HCT116 (cell line): ENCODE measurements at regions not wholly inside any gene's neighbourhood (a gene's known extent, or its start where the extent isn't known, plus 50 kb on each side); places are given as distances from the start of the nearest gene placed in this dataset.

Source experiments
- ATAC-seq: fragments of 200-7000 bp; cut with Tn5 transposase; 2 replicates; pipeline ENCODE4 v1.9.1; 2020; ENCODE audit warnings: mild to moderate bottlenecking, moderate library complexity
- BruUV-seq: library from RNA; stranded (reverse); fragments of 400-500 nt; replicated peaks from 2 replicates; lab custom pipeline; 2021; lab: Mats Ljungman, UMichigan
- CTCF ChIA-PET: fragments of 300-600 bp; sonication (Branson Sonifier 250); formaldehyde crosslinking; loops from one replicate; lab custom pipeline; 2021; ENCODE audit warnings: antibody characterized with exemption; lab: Charles Lee
- POLR2A ChIA-PET: fragments of 300-600, 350-600 bp; sonication (Branson Sonifier 250); formaldehyde crosslinking; loops from one replicate; lab custom pipeline; 2021; ENCODE audit warnings: antibody characterized with exemption; lab: Charles Lee
- RAD21 ChIA-PET, 2 experiments: fragments of 300-600 bp; sonication (Branson Sonifier 250); formaldehyde crosslinking; loops; one replicate each; lab custom pipeline; 2023; ENCODE audit warnings: low total read pairs in 2 of 2; ENCODE audit not compliant: uncharacterized antibody in 2 of 2, unreplicated experiment in 2 of 2, low non-redundant PET in 1 of 2; lab: Charles Lee
- DNase-seq: peaks from one replicate; pipeline ENCODE4 v3.0.0-alpha.2; 2010; ENCODE audit warnings: low read depth, low spot score
- H2AFZ ChIP-seq: fragments of 200-600 bp; shearing (Covaris generic), sonication (generic); 2 replicates; pipeline ENCODE4 v1.6.1; 2017; ENCODE audit warnings: low read depth, mixed run types, mixed read lengths, antibody characterized with exemption, low read length; ENCODE audit not compliant: poor library complexity, severe bottlenecking
- H3K27ac ChIP-seq: 2 replicates; pipeline ENCODE4 v1.5.1; 2012; ENCODE audit warnings: low read depth, low read length
- H3K27me3 ChIP-seq: fragments of 200-600 bp; sonication (generic); 2 replicates; pipeline ENCODE4 v1.6.1; 2016; ENCODE audit warnings: mixed run types, low read length, mixed read lengths; ENCODE audit not compliant: insufficient read depth
- H3K36me3 ChIP-seq, 2 experiments: fragments of 200-500 bp in 1 of 2; fragments of 200-600 bp in 1 of 2; sonication (Bioruptor generic) in 1 of 2; sonication (generic) in 1 of 2; 2 replicates each; pipeline versions ENCODE4 v1.5.1 to v1.6.1; 2014 to 2016; ENCODE audit warnings: low read length in 2 of 2, inconsistent platforms in 1 of 2, mixed read lengths in 1 of 2, mixed run types in 1 of 2; ENCODE audit not compliant: insufficient read depth in 2 of 2, control insufficient read depth in 1 of 2
- H3K4me1 ChIP-seq, 2 experiments: fragments of 200-600 bp in 1 of 2; sonication (generic) in 1 of 2; 2 replicates each; pipeline versions ENCODE4 v1.5.1 to v1.6.1; 2012 to 2017; ENCODE audit warnings: low read length in 2 of 2, inconsistent platforms in 1 of 2, mild to moderate bottlenecking in 1 of 2, mixed read lengths in 1 of 2, mixed run types in 1 of 2, moderate library complexity in 1 of 2; ENCODE audit not compliant: insufficient read depth in 2 of 2, control insufficient read depth in 1 of 2
- H3K4me2 ChIP-seq: fragments of 200-600 bp; sonication (generic); 2 replicates; pipeline ENCODE4 v1.6.1; 2017; ENCODE audit warnings: mixed run types, low read length, mixed read lengths
- H3K4me3 ChIP-seq, 2 experiments: fragments of 200-600 bp in 1 of 2; sonication (generic) in 1 of 2; replicated peaks in 1 of 2; 2 replicates each; pipeline ENCODE4 v1.5.1; 2011 to 2016; ENCODE audit warnings: low read length in 2 of 2, control low read depth in 1 of 2, low read depth in 1 of 2, mild to moderate bottlenecking in 1 of 2, mixed read lengths in 1 of 2, mixed run types in 1 of 2
- H3K79me2 ChIP-seq: fragments of 200-600 bp; sonication (generic); 2 replicates; pipeline ENCODE4 v1.6.1; 2017; ENCODE audit warnings: mild to moderate bottlenecking, mixed run types, low read length, moderate library complexity, mixed read lengths; ENCODE audit not compliant: insufficient read depth
- H3K9ac ChIP-seq: fragments of 200-600 bp; sonication (generic); 2 replicates; pipeline ENCODE4 v1.6.1; 2016; ENCODE audit warnings: low read length, mixed read lengths
- H3K9me2 ChIP-seq: fragments of 200-600 bp; sonication (generic), shearing (Covaris generic); 2 replicates; pipeline ENCODE4 v1.6.1; 2017; ENCODE audit warnings: mixed run types, mild to moderate bottlenecking, moderate library complexity; ENCODE audit not compliant: insufficient read depth
- H3K9me3 ChIP-seq, 2 experiments: fragments of 200-500 bp in 1 of 2; fragments of 200-600 bp in 1 of 2; sonication (Bioruptor generic) in 1 of 2; sonication (generic) in 1 of 2; 2 replicates each; pipeline ENCODE4 v1.6.1; 2014 to 2017; ENCODE audit warnings: low read length in 2 of 2, mixed read lengths in 2 of 2, inconsistent platforms in 1 of 2, low read depth in 1 of 2, mild to moderate bottlenecking in 1 of 2, mixed run types in 1 of 2, moderate library complexity in 1 of 2; ENCODE audit not compliant: control insufficient read depth in 1 of 2, insufficient read depth in 1 of 2
- H4K20me1 ChIP-seq: fragments of 200-600 bp; sonication (generic), shearing (Covaris generic); 2 replicates; pipeline ENCODE4 v1.6.1; 2017; ENCODE audit warnings: mixed run types, mild to moderate bottlenecking, moderate library complexity; ENCODE audit not compliant: insufficient read depth
- ATF3 ChIP-seq: IDR thresholded peaks from 2 replicates; pipeline ENCODE4 v1.6.1; 2012
- CBX3 ChIP-seq: IDR thresholded peaks from 2 replicates; pipeline ENCODE4 v1.6.1; 2012; ENCODE audit warnings: low read depth
- CEBPB ChIP-seq: IDR thresholded peaks from 2 replicates; pipeline ENCODE4 v1.6.1; 2012; ENCODE audit warnings: low read depth
- EGR1 ChIP-seq: IDR thresholded peaks from 2 replicates; pipeline ENCODE4 v1.6.1; 2012; ENCODE audit warnings: low read depth
- ELF1 ChIP-seq: IDR thresholded peaks from 2 replicates; pipeline ENCODE4 v1.6.1; 2012; ENCODE audit warnings: low read depth, borderline replicate concordance
- EZH2 ChIP-seq: fragments of 200-600 bp; sonication (generic); IDR thresholded peaks from 2 replicates; pipeline ENCODE4 v1.6.1; 2017; ENCODE audit warnings: antibody characterized with exemption, mixed run types
- EZH2phosphoT487 ChIP-seq: fragments of 200-600 bp; IDR thresholded peaks from 2 replicates; pipeline ENCODE4 v1.6.1; 2018; ENCODE audit warnings: antibody characterized with exemption, borderline replicate concordance
- FOSL1 ChIP-seq: IDR thresholded peaks from 2 replicates; pipeline ENCODE4 v1.6.1; 2012; ENCODE audit warnings: low read depth
- POLR2AphosphoS5 ChIP-seq: IDR thresholded peaks from 2 replicates; pipeline ENCODE4 v1.6.1; 2011; ENCODE audit warnings: mild to moderate bottlenecking, low read depth, low read length, moderate library complexity
- RAD21 ChIP-seq: IDR thresholded peaks from 2 replicates; pipeline ENCODE4 v1.6.1; 2012; ENCODE audit warnings: low read depth, mild to moderate bottlenecking
- SIN3A ChIP-seq: IDR thresholded peaks from 2 replicates; pipeline ENCODE4 v1.6.1; 2012; ENCODE audit warnings: low read depth
- SP1 ChIP-seq: IDR thresholded peaks from 2 replicates; pipeline ENCODE4 v1.6.1; 2012; ENCODE audit warnings: low read depth
- TCF7L2 ChIP-seq: IDR thresholded peaks from 2 replicates; pipeline ENCODE4 v1.7.0; 2011; ENCODE audit warnings: borderline replicate concordance, inconsistent platforms; ENCODE audit not compliant: insufficient read depth, insufficient read length; ENCODE audit errors: extremely low read depth
- YY1 ChIP-seq: IDR thresholded peaks from 2 replicates; pipeline ENCODE4 v1.6.1; 2011; ENCODE audit warnings: low read length, low read depth, moderate library complexity, mild to moderate bottlenecking; ENCODE audit not compliant: insufficient replicate concordance; ENCODE audit errors: extremely low read depth
- ZBTB33 ChIP-seq: IDR thresholded peaks from 2 replicates; pipeline ENCODE4 v1.6.1; 2011; ENCODE audit warnings: mild to moderate bottlenecking, low read length, moderate library complexity; ENCODE audit not compliant: insufficient replicate concordance; ENCODE audit errors: extremely low read depth
- ZFX ChIP-seq: fragments of 450-650 bp; IDR thresholded peaks from 2 replicates; pipeline ENCODE4 v1.6.1; 2017
- ZNF274 ChIP-seq: fragments of 200-500 bp; sonication (Bioruptor generic); IDR thresholded peaks from 2 replicates; pipeline ENCODE4 v1.6.1; 2014; ENCODE audit warnings: mild to moderate bottlenecking, low read depth, low read length, inconsistent platforms
- intact Hi-C: fragments of 100-400 bp; cut with micrococcal nuclease; formaldehyde crosslinking; loops from 2 replicates; pipeline ENCODE4 v1.10.0; 2022
- TF ChIP-seq, protein P1 (sequence below), 3 experiments: fragments of 200-600 bp in 1 of 3; sonication (generic) in 1 of 3; IDR thresholded peaks in 2 of 3; conservative IDR thresholded peaks in 1 of 3; 2 replicates each; pipeline ENCODE4 v1.5.1; 2012 to 2017; ENCODE audit warnings: low read depth in 2 of 3, low read length in 2 of 3, antibody characterized with exemption in 1 of 3, borderline replicate concordance in 1 of 3, control low read depth in 1 of 3, mild to moderate bottlenecking in 1 of 3, mixed read lengths in 1 of 3, mixed run types in 1 of 3, moderate library complexity in 1 of 3; ENCODE audit not compliant: insufficient read depth in 1 of 3
- TF ChIP-seq, protein P2 (sequence below): IDR thresholded peaks from 2 replicates; pipeline ENCODE4 v1.6.1; 2012; ENCODE audit warnings: low read depth

DNA sequence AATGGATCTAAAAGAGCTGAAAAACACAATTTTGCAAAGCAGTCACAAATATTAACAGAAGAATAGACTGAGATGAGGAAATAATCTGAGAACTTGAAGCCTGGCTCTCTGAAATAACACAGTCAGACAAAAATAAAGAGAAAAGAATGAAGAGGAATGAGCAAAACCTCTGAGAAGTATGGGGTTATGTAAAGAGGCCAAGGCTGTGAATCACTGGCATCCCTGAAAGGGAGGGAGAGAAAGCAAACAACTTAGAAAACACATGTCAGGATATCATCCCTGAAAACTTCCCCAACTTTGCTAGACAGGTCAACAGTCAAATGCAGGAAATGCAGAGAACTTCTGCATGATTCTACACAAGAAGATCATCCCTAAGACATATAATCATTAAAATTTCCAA is 73.5 kb upstream of the LHCGR start:
- H3K4me3 ChIP-seq = no peak overlapping the region
- ChIA-PET POLR2A (no interaction called here), RAD21 (no interaction called here), CTCF (no interaction called here)
- H3K27ac ChIP-seq = no peak overlapping the region
- ATAC-seq (no peak), DNase-seq (no peak)
- intact Hi-C loops = no loop called here
- H2AFZ ChIP-seq = no peak overlapping the region
- H3K36me3 ChIP-seq = no peaks in the 10 kb centered on the region
- peaks cover 13% of the 10 kb centered on the region; the same call in 1 of the 2 replicates for H3K27me3 ChIP-seq
- no peaks in the 10 kb centered on the region for H3K9me3 ChIP-seq
- no peak overlapping the region for H3K4me2 ChIP-seq
- TF ChIP-seq ATF3 = no peak
- no peak for TF ChIP-seq YY1
- TF ChIP-seq ELF1 = no peak
- TF ChIP-seq CEBPB = no peak
- TF ChIP-seq ZFX = no peak
- no peak for TF ChIP-seq FOSL1
- TF ChIP-seq TCF7L2 = no peak
- no peak for TF ChIP-seq POLR2AphosphoS5
- TF ChIP-seq EZH2 = no peak
- TF ChIP-seq, protein P1, sequence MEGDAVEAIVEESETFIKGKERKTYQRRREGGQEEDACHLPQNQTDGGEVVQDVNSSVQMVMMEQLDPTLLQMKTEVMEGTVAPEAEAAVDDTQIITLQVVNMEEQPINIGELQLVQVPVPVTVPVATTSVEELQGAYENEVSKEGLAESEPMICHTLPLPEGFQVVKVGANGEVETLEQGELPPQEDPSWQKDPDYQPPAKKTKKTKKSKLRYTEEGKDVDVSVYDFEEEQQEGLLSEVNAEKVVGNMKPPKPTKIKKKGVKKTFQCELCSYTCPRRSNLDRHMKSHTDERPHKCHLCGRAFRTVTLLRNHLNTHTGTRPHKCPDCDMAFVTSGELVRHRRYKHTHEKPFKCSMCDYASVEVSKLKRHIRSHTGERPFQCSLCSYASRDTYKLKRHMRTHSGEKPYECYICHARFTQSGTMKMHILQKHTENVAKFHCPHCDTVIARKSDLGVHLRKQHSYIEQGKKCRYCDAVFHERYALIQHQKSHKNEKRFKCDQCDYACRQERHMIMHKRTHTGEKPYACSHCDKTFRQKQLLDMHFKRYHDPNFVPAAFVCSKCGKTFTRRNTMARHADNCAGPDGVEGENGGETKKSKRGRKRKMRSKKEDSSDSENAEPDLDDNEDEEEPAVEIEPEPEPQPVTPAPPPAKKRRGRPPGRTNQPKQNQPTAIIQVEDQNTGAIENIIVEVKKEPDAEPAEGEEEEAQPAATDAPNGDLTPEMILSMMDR (IDR thresholded peaks at IDR 0.05 in 2 of 3, conservative IDR thresholded peaks at IDR 0.05 in 1 of 3; ENCODE audit: borderline replicate concordance in 1 of 3, insufficient read depth in 1 of 3, low read depth in 2 of 3, low read length in 2 of 3) = no peak
- no peak for TF ChIP-seq SP1
- no peak for TF ChIP-seq EZH2phosphoT487
- TF ChIP-seq SIN3A = no peak
- no peak for TF ChIP-seq CBX3
- TF ChIP-seq ZNF274 = no peak
- no peak for TF ChIP-seq RAD21
- no peak for TF ChIP-seq ZBTB33
- TF ChIP-seq EGR1 = no peak
- TF ChIP-seq, protein P2, sequence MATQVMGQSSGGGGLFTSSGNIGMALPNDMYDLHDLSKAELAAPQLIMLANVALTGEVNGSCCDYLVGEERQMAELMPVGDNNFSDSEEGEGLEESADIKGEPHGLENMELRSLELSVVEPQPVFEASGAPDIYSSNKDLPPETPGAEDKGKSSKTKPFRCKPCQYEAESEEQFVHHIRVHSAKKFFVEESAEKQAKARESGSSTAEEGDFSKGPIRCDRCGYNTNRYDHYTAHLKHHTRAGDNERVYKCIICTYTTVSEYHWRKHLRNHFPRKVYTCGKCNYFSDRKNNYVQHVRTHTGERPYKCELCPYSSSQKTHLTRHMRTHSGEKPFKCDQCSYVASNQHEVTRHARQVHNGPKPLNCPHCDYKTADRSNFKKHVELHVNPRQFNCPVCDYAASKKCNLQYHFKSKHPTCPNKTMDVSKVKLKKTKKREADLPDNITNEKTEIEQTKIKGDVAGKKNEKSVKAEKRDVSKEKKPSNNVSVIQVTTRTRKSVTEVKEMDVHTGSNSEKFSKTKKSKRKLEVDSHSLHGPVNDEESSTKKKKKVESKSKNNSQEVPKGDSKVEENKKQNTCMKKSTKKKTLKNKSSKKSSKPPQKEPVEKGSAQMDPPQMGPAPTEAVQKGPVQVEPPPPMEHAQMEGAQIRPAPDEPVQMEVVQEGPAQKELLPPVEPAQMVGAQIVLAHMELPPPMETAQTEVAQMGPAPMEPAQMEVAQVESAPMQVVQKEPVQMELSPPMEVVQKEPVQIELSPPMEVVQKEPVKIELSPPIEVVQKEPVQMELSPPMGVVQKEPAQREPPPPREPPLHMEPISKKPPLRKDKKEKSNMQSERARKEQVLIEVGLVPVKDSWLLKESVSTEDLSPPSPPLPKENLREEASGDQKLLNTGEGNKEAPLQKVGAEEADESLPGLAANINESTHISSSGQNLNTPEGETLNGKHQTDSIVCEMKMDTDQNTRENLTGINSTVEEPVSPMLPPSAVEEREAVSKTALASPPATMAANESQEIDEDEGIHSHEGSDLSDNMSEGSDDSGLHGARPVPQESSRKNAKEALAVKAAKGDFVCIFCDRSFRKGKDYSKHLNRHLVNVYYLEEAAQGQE = no peak
- no TSS peak for BruUV-seq
- H3K9ac ChIP-seq = no peak overlapping the region
- H3K4me1 ChIP-seq = no peaks in the 10 kb centered on the region
- H3K9me2 ChIP-seq = no peaks in the 10 kb centered on the region
- no peaks in the 10 kb centered on the region for H4K20me1 ChIP-seq
- no peaks in the 10 kb centered on the region for H3K79me2 ChIP-seq
